SU-DHL-6 (cell line): ENCODE measurements at regions not wholly inside any gene's neighbourhood (a gene's known extent, or its start where the extent isn't known, plus 50 kb on each side); places are given as distances from the start of the nearest gene placed in this dataset.

ENCODE experiments used
- CTCF ChIP-seq: fragments of 200-600 bp; sonication (generic); IDR thresholded peaks from one replicate; pipeline ENCODE4 v1.5.1; 2017; ENCODE audit warnings: antibody characterized with exemption, mild to moderate bottlenecking, low read length, moderate library complexity; ENCODE audit not compliant: insufficient read depth, poor library complexity, severe bottlenecking
- EZH2phosphoT487 ChIP-seq: fragments of 200-600 bp; sonication (generic), shearing (Covaris generic); conservative IDR thresholded peaks from 2 replicates; pipeline ENCODE4 v1.6.1; 2018; ENCODE audit warnings: mild to moderate bottlenecking, antibody characterized with exemption, low read length, moderate library complexity, mixed read lengths

GRCh38 chr1:5485436-5485835, 506.8 kb downstream of the NPHP4 start:
- no peak for TF ChIP-seq CTCF
- TF ChIP-seq EZH2phosphoT487, result no peak
